ENCODE measurements at regions not wholly inside any gene's neighbourhood (a gene's known extent, or its start where the extent isn't known, plus 50 kb on each side); places are given as distances from the start of the nearest gene placed in this dataset.
"Not testable (repeated sequence)": the region's sequence is repeated elsewhere in the genome, so short reads cannot be mapped to it uniquely, and the experiment has no call there.

- DNase-seq (ENCODE audit: low read depth in 2 of 2) = no peak
Observed at GRCh38 chrX:8105531-8105930, 65.5 kb downstream of the VCX2 start.

- no peak for DNase-seq (ENCODE audit: low read depth in 2 of 2)
Observed at GRCh38 chrX:8103655-8104054, 67.4 kb downstream of the VCX2 start.

DNA sequence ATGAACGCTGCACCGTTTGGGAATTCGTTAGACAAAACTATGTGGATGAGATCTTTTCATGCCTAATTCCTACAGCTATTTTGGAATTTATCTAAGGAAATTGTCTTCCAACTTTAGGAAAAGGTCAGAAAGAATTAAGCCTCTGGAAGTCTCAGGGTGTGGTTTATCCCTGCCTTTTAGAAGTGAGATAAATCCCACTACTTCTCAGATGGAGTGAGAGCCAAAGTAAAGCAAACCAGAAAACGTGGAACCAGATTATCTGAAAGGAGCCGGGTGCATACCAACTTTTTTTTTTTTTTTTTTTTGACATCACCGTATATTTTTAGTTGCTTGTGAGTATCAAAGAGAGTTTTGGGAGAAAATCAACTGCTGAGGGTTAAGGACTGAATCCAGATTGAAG, 79.6 kb downstream of the VCX2 start:
- no peak for DNase-seq (ENCODE audit: low read depth in 2 of 2)

DNA sequence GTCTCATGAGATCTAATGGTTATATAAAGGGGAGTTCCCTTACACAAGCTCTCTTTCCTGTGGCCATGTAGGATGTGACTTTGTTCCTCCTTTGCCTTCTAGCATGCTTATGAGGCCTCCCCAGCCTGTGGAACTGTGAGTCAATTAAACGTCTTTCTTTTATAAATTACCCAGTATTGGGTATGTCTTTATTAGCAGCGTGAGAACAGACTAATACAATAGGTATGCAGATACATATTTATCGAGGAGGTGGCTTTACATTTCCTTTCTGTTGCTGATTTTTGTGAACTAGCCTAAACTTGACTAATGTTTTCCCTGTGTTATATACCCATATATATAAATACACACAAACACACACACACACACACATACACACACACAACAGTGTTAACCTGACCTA, 80.2 kb downstream of the VCX2 start:
- DNase-seq (ENCODE audit: low read depth in 2 of 2) = no peak

DNA sequence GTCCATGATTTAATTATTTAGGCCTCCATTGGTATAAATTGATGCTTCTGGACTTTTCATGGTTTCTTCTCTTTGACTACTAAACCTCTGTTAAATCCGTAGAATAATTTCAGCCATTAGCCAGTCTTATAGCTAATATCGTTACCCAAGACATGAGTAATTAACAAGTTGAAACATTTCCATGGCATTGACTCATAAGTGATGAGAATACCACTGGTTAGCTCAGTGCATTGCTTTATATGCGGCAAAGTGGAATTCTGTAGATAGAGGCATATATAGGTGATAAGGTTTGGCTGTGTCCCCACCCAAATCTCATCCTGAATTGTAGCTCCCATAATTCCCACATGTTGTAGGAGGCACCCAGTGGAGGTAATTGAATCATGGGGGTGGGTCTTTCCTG, 80.6 kb downstream of the VCX2 start:
- DNase-seq (ENCODE audit: low read depth in 2 of 2) = no peak

GRCh38 chrX:8089141-8089540, 81.9 kb downstream of the VCX2 start:
- DNase-seq (ENCODE audit: low read depth in 2 of 2) = no peak

- peak; percentile 21 to 39 for DNase-seq (ENCODE audit: low read depth in 2 of 2)
Observed at GRCh38 chrX:8084006-8084405, 87.1 kb downstream of the VCX2 start.

- no peak for DNase-seq (ENCODE audit: low read depth in 2 of 2)
Observed at GRCh38 chrX:8083286-8083685, 87.8 kb downstream of the VCX2 start.

GRCh38 chrX:8075636-8076035, 95.4 kb downstream of the VCX2 start:
- DNase-seq (ENCODE audit: low read depth in 2 of 2) = no peak

GRCh38 chrX:8067754-8068462, 103.2 kb downstream of the VCX2 start:
- DNase-seq (ENCODE audit: low read depth in 2 of 2) = peak in 1 of 2 experiments; percentile 13

DNA sequence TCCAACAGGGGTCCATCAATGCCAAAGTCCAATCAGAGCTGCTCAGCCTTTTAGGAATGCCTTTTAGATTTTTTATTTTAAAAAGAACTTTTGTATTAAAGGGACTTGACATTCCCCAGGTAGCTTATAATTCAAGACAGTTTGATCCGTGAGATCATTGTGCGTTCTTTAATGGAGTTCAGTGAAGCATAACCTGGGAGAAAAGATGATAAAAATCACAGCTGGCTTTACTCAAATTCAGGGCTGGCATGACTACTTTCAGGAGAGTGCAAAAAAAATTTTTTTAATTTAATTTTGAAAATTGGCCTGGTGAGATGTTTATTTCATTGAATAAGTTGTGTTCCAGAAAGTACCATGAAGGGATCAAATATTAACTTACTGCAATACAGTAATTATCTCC, 118.2 kb downstream of the VCX2 start:
- DNase-seq (ENCODE audit: low read depth in 2 of 2) = no peak

DNA sequence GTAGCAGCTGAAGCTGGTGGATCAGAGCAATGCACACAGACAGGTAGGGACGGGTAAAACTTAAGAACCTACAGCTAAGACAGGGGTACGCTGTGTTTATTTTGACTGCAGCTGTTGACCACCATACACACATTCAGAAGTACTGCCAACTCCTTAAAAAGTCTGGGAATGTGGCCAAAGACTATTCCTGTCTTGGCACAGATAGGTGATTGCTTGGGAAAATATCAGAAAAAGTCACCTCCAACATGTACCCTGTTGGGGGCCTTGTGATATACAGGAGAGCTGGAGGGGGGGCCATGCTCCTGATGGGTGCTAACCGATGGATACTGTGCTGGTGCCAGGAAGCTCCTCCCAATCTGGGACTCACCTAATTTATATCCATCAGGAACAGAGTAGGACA, 121.2 kb downstream of the VCX2 start:
- no peak for DNase-seq (ENCODE audit: low read depth in 2 of 2)

DNA sequence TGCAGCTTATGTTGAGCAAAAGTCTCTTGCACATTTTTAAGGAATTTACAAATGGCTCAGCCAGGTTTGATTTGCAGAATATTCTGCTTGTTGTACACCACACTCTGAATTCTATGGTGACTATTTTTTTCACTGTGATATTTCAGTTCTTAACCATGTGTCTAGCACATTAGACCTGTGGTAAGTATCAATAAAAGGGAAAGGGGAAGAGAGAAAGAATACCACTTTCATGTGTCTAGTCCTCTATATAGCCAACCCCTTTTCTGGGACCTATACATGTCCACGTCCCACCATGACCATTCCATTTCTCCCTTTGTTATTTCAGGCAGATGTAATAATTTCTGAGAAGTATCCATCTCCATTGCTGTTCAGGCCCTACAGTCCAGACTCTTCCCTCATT, 121.3 kb upstream of the PNPLA4 start:
- no peak for DNase-seq (ENCODE audit: low read depth in 2 of 2)

GRCh38 chrX:8044947-8045346, 117.7 kb upstream of the PNPLA4 start:
- DNase-seq (ENCODE audit: low read depth in 2 of 2) = no peak

DNA sequence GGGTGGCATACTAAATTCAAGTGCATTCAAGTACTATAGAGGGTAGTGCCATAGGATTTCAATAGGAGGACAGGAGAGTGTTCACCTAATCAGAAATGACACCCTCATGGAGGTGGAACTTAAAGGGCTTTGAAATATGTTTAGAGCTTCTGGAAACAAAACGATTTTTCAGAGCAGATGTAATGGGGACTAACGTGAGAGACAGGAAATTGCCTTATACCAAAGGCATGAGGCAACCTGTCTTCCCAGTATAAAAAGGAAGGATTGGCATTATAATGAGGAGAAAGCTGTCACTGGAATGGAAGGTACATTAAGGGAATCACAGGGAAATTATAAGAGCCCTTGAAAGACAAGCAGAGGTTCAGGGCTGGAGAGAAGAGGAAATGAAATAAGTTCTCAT, 116.3 kb upstream of the PNPLA4 start:
- DNase-seq (ENCODE audit: low read depth in 2 of 2) = no peak

DNA sequence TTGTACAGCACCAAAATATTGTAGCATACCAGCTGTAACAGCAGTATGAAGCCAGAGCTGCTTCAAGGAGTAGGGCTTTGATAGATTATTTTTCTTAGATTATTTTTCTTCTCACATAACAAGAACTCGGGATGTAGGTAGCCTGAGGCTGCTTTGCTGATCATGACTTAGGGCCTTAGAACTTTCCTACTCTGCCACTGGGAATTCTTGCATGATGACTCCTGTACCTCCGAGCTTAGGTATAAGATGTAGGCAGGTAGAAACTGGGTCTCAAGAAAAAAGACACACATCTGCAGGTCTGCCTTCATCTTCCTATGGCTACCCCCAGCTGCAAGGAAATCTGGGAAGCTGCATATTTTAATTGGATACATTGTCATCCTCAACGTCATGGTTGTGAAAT, 115.9 kb upstream of the PNPLA4 start:
- no peak for DNase-seq (ENCODE audit: low read depth in 2 of 2)

GRCh38 chrX:8042304-8042703, 115.1 kb upstream of the PNPLA4 start:
- no peak for DNase-seq (ENCODE audit: low read depth in 2 of 2)

GRCh38 chrX:8039711-8040110, 112.5 kb upstream of the PNPLA4 start:
- not testable (repeated sequence) for DNase-seq (ENCODE audit: low read depth in 2 of 2)

DNA sequence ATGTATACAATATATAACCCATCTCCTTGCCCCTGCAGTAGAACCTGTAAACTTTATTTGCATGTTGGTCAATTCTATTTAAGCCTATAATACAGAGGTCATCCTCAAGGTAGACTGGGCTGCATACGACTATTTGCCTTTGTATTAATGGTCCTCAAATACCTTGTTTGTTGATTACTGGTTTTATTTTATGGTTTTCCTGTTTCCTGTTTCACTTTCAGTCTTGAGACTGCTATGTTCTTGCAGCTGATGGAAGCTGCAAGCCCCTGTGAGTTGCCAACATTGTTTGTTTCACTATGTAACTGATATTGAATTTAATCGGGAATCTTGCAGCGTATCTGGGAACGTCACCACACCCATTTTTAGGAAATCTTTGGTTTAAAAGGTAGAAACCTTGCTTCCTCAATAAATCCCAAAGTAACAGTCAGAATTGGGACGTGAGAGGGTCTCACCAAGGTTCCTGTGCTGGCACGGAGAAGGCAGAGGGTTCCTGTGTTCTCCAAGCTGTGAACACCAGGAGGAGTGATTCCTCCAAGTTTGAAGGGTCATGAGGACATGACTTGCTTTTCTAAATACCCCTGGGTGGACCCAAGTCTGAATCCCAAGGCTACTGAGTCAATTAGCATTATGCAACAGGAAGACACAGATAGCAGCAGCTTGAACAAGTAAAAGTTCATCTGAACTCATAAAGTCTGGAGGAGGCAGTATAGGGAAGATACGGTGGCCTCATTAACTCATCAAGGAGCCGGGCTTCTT, 110.6 kb upstream of the PNPLA4 start:
- DNase-seq (ENCODE audit: low read depth in 2 of 2) = no peak

DNA sequence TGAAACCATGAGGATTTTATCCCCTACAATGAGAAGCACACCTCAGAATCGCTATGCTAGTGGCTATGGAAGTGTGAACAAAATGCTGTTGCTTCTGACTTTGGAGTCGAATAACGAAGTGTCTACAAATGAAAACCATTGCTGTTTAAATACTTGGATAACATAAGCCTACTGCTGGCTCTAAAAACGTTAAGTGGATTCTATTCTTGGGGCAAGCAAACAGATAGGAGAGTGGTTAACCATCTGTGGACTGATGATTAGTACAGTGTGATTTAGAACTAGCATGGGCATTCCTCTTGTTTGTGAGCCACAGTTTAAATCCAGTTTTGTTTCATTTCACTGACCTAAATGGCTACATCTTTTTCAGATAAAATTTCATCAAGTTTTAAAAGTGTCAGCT, 109.7 kb upstream of the PNPLA4 start:
- no peak for DNase-seq (ENCODE audit: low read depth in 2 of 2)

- no peak for DNase-seq (ENCODE audit: low read depth in 2 of 2)
Observed at GRCh38 chrX:8034058-8034457, 106.8 kb upstream of the PNPLA4 start.

GRCh38 chrX:8033175-8033574, 106.0 kb upstream of the PNPLA4 start:
- DNase-seq (ENCODE audit: low read depth in 2 of 2) = no peak

- no peak for DNase-seq (ENCODE audit: low read depth in 2 of 2)
Observed at GRCh38 chrX:8030361-8030760, 103.1 kb upstream of the PNPLA4 start.

GRCh38 chrX:8027827-8028226, 100.6 kb upstream of the PNPLA4 start:
- no peak for DNase-seq (ENCODE audit: low read depth in 2 of 2)

Measured in fibroblast of skin of left biceps (primary cell).